HEK293 (cell line): ENCODE measurements at regions not wholly inside any gene's neighbourhood (a gene's known extent, or its start where the extent isn't known, plus 50 kb on each side); places are given as distances from the start of the nearest gene placed in this dataset.

Source experiments
- CTCF ChIA-PET: fragments of 350-600 bp; formaldehyde crosslinking; extraction: SDS; loops from one replicate; lab custom pipeline; 2021; ENCODE audit warnings: antibody characterized with exemption; lab: Yijun Ruan, JAX
- POLR2A ChIA-PET: fragments of 300-600 bp; formaldehyde crosslinking; extraction: SDS; loops from one replicate; lab custom pipeline; 2020; ENCODE audit warnings: antibody characterized with exemption, inconsistent platforms; lab: Yijun Ruan, JAX
- H3K27ac ChIP-seq: fragments of 200-500 bp; sonication (Bioruptor generic); 2 replicates; pipeline ENCODE4 v1.5.1; 2014; ENCODE audit warnings: low read depth, low read length, control low read depth, inconsistent platforms; ENCODE audit errors: extremely low read depth
- H3K36me3 ChIP-seq, 2 experiments: fragments of 200-500 bp in 1 of 2; sonication (Bioruptor generic) in 1 of 2; 1 replicate in 1 of 2; 2 replicates in 1 of 2; pipeline ENCODE4 v1.5.1; 2014 to 2017; ENCODE audit warnings: inconsistent platforms in 2 of 2, low read length in 2 of 2; ENCODE audit not compliant: control insufficient read depth in 2 of 2, insufficient read depth in 1 of 2
- H3K4me1 ChIP-seq: fragments of 200-500 bp; sonication (Bioruptor generic); 2 replicates; pipeline ENCODE4 v1.5.1; 2014; ENCODE audit warnings: mild to moderate bottlenecking, low read length, inconsistent platforms; ENCODE audit not compliant: control insufficient read depth, insufficient read depth
- H3K4me3 ChIP-seq: 2 replicates; pipeline ENCODE4 v1.5.1; 2011; ENCODE audit warnings: low read depth, mild to moderate bottlenecking, control low read depth, low read length, moderate library complexity
- H3K9me3 ChIP-seq: fragments of 200-500 bp; sonication (Bioruptor generic); 2 replicates; pipeline ENCODE4 v1.5.1; 2014; ENCODE audit warnings: low read depth, low read length, inconsistent platforms; ENCODE audit not compliant: control insufficient read depth, insufficient read depth
- KLF9 ChIP-seq: fragments of 450-650 bp; formaldehyde crosslinking; IDR thresholded peaks from 2 replicates; pipeline ENCODE4 v1.5.1; 2016; ENCODE audit warnings: missing biosample characterization, missing genetic modification characterization, low read depth
- MZF1 ChIP-seq: fragments of 450-650 bp; formaldehyde crosslinking; IDR thresholded peaks from 2 replicates; pipeline ENCODE4 v1.5.1; 2017; ENCODE audit warnings: missing biosample characterization, missing genetic modification characterization, borderline replicate concordance
- OVOL3 ChIP-seq: fragments of 450-650 bp; formaldehyde crosslinking; IDR thresholded peaks from 2 replicates; pipeline ENCODE4 v1.5.1; 2016; ENCODE audit warnings: missing biosample characterization, missing genetic modification characterization
- PATZ1 ChIP-seq: fragments of 450-650 bp; formaldehyde crosslinking; IDR thresholded peaks from 2 replicates; pipeline ENCODE4 v1.5.1; 2016; ENCODE audit warnings: missing biosample characterization, missing genetic modification characterization
- SCRT2 ChIP-seq: fragments of 450-650 bp; formaldehyde crosslinking; IDR thresholded peaks from 2 replicates; pipeline ENCODE4 v1.5.1; 2016; ENCODE audit warnings: missing biosample characterization, missing genetic modification characterization
- ZBTB21 ChIP-seq: fragments of 450-650 bp; formaldehyde crosslinking; IDR thresholded peaks from 2 replicates; pipeline ENCODE4 v1.5.1; 2017; ENCODE audit warnings: missing biosample characterization, missing genetic modification characterization
- ZIC2 ChIP-seq: fragments of 450-650 bp; formaldehyde crosslinking; IDR thresholded peaks from 2 replicates; pipeline ENCODE4 v1.5.1; 2016; ENCODE audit warnings: missing biosample characterization, missing genetic modification characterization
- ZNF10 ChIP-seq: fragments of 450-650 bp; formaldehyde crosslinking; IDR thresholded peaks from 2 replicates; pipeline ENCODE4 v1.5.1; 2017; ENCODE audit warnings: missing biosample characterization, missing genetic modification characterization
- ZNF19 ChIP-seq: fragments of 450-650 bp; formaldehyde crosslinking; IDR thresholded peaks from 2 replicates; pipeline ENCODE4; 2016; ENCODE audit warnings: missing biosample characterization, missing genetic modification characterization, low read depth
- ZNF211 ChIP-seq: fragments of 450-650 bp; formaldehyde crosslinking; IDR thresholded peaks from 2 replicates; pipeline ENCODE4 v1.5.1; 2016; ENCODE audit warnings: low read depth, missing biosample characterization, missing genetic modification characterization
- ZNF274 ChIP-seq, 2 experiments: fragments of 200-500 bp in 1 of 2; fragments of 450-650 bp in 1 of 2; sonication (Bioruptor generic) in 1 of 2; formaldehyde crosslinking in 1 of 2; IDR thresholded peaks; 2 replicates each; pipeline versions ENCODE4 v1.5.1 to v1.6.1; 2014 to 2016; ENCODE audit warnings: borderline replicate concordance in 1 of 2, inconsistent platforms in 1 of 2, low read length in 1 of 2, missing biosample characterization in 1 of 2, missing genetic modification characterization in 1 of 2
- ZNF280D ChIP-seq: fragments of 450-650 bp; formaldehyde crosslinking; IDR thresholded peaks from 2 replicates; pipeline ENCODE4 v1.5.1; 2016; ENCODE audit warnings: missing biosample characterization, missing genetic modification characterization
- ZNF341 ChIP-seq: fragments of 450-650 bp; formaldehyde crosslinking; IDR thresholded peaks from 2 replicates; pipeline ENCODE4; 2016; ENCODE audit warnings: low read depth, missing biosample characterization, missing genetic modification characterization
- ZNF391 ChIP-seq: fragments of 450-650 bp; formaldehyde crosslinking; IDR thresholded peaks from 2 replicates; pipeline ENCODE4 v1.5.1; 2016; ENCODE audit warnings: low read depth, missing biosample characterization, missing genetic modification characterization, borderline replicate concordance
- ZNF416 ChIP-seq: fragments of 450-650 bp; formaldehyde crosslinking; IDR thresholded peaks from 2 replicates; pipeline ENCODE4 v1.5.1; 2016; ENCODE audit warnings: missing biosample characterization, missing genetic modification characterization
- ZNF548 ChIP-seq: fragments of 450-650 bp; formaldehyde crosslinking; IDR thresholded peaks from 2 replicates; pipeline ENCODE4 v1.5.1; 2016; ENCODE audit warnings: missing biosample characterization, missing genetic modification characterization
- ZNF549 ChIP-seq: fragments of 450-650 bp; IDR thresholded peaks from 2 replicates; pipeline ENCODE4 v1.5.1; 2018; ENCODE audit warnings: missing biosample characterization, missing genetic modification characterization, mild to moderate bottlenecking, inconsistent platforms, moderate library complexity
- ZNF571 ChIP-seq: fragments of 450-650 bp; formaldehyde crosslinking; IDR thresholded peaks from 2 replicates; pipeline ENCODE4 v1.5.0; 2017; ENCODE audit warnings: missing biosample characterization, missing genetic modification characterization
- ZNF670 ChIP-seq: fragments of 450-650 bp; formaldehyde crosslinking; IDR thresholded peaks from 2 replicates; pipeline ENCODE4 v1.5.1; 2016; ENCODE audit warnings: missing biosample characterization, missing genetic modification characterization, low read depth
- ZNF707 ChIP-seq: fragments of 450-650 bp; formaldehyde crosslinking; IDR thresholded peaks from 2 replicates; pipeline ENCODE4 v1.5.1; 2016; ENCODE audit warnings: missing biosample characterization, missing genetic modification characterization
- ZNF843 ChIP-seq: fragments of 450-650 bp; formaldehyde crosslinking; IDR thresholded peaks from 2 replicates; pipeline ENCODE4 v1.5.1; 2016; ENCODE audit warnings: missing biosample characterization, missing genetic modification characterization
- TF ChIP-seq, protein P1 (sequence below): fragments of 450-650 bp; formaldehyde crosslinking; IDR thresholded peaks from 2 replicates; pipeline ENCODE4; 2016; ENCODE audit warnings: missing biosample characterization, missing genetic modification characterization

GRCh38 chr6:169324086-169324485 is 70.4 kb upstream of the THBS2 start:
- no peaks in the 10 kb centered on the region for H3K4me1 ChIP-seq
- ChIA-PET POLR2A (no interaction called here), CTCF (no interaction called here)
- TF ChIP-seq ZNF548 (no peak), ZNF670 (tag by site-specific recombination) (no peak), ZNF707 (peak; percentile 83)
- no peaks in the 10 kb centered on the region for H3K9me3 ChIP-seq
- no peaks in the 10 kb centered on the region for H3K36me3 ChIP-seq
- H3K4me3 ChIP-seq = no peak overlapping the region
- H3K27ac ChIP-seq = no peak overlapping the region

DNA sequence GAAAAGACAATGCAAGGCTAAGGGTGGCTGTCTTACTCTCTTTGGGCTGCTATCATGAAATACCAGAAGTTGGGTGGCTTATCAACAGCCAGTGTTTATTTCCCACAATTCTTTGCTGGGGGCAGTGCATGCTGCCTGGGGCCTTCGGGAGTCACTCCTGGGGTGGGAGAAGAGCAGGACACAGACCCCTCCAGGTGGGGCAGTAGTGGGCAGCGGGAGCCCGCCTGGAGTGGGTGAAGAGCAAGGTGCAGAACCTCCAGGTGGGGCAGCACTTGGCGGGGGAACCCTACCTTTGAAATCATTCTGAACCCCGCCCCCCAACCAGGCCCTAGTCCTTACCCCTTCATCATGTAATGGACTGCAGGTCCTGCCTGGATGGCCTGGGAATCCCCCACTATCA is 69.6 kb upstream of the THBS2 start:
- TF ChIP-seq ZNF549 (no peak), KLF9 (tag by site-specific recombination) (no peak), ZNF274 (IDR thresholded peaks at IDR 0.05; ENCODE audit: low read length) (no peak), ZNF274 (tag by site-specific recombination; IDR thresholded peaks at IDR 0.05; ENCODE audit: borderline replicate concordance) (no peak), ZBTB21 (tag by site-specific recombination) (no peak), PATZ1 (no peak), ZNF416 (tag by site-specific recombination) (no peak), ZNF10 (tag by site-specific recombination) (no peak), ZNF280D (tag by site-specific recombination) (no peak), OVOL3 (tag by site-specific recombination) (no peak), ZIC2 (no peak), ZNF341 (no peak), ZNF19 (tag by site-specific recombination) (no peak), ZNF571 (no peak), ZNF391 (tag by site-specific recombination) (no peak), ZNF211 (tag by site-specific recombination) (no peak), SCRT2 (tag by site-specific recombination) (no peak), ZNF843 (no peak), MZF1 (tag by site-specific recombination) (no peak)
- TF ChIP-seq, protein P1, sequence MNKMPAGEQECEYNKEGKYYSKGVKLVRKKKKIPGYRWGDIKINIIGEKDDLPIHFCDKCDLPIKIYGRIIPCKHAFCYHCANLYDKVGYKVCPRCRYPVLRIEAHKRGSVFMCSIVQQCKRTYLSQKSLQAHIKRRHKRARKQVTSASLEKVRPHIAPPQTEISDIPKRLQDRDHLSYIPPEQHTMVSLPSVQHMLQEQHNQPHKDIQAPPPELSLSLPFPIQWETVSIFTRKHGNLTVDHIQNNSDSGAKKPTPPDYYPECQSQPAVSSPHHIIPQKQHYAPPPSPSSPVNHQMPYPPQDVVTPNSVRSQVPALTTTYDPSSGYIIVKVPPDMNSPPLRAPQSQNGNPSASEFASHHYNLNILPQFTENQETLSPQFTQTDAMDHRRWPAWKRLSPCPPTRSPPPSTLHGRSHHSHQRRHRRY (tag by site-specific recombination) = no peak
- CTCF ChIA-PET = no interaction called here
- POLR2A ChIA-PET = no interaction called here

More for the DNA sequence above, 69.6 kb upstream of the THBS2 start:
- no peaks in the 10 kb centered on the region for H3K9me3 ChIP-seq
- no peaks in the 10 kb centered on the region for H3K4me1 ChIP-seq
- H3K36me3 ChIP-seq = no peaks in the 10 kb centered on the region
- no peak overlapping the region for H3K27ac ChIP-seq
- H3K4me3 ChIP-seq = no peak overlapping the region
